GM21737 (cell line): ENCODE measurements at regions not wholly inside any gene's neighbourhood (a gene's known extent, or its start where the extent isn't known, plus 50 kb on each side); places are given as distances from the start of the nearest gene placed in this dataset.

Experiments
- ATAC-seq: cut with Tn5 transposase; IDR thresholded peaks from one replicate; pipeline ENCODE4 v1.9.1; 2021; ENCODE audit warnings: mild to moderate bottlenecking, moderate library complexity; ENCODE audit not compliant: unreplicated experiment

DNA sequence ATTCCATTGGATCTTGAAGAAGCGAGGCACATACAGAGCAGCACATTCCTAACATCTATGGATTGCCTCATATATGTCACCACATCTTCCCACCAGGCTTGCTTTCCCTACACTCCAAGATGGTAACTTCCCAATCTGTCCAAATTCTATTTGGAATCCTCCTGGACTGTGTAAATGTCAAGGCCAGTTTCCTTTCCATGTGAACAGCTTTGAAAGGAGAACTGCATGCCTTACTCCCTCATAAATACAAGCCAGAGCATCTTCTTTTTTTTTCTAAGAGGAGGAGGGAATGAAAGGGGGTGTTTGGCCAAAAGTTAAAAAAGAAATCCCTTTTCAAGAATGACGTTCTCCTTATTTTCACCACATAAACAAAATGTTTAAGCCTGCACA is 103.8 kb upstream of the OSR1 start:
- no peak for ATAC-seq

DNA sequence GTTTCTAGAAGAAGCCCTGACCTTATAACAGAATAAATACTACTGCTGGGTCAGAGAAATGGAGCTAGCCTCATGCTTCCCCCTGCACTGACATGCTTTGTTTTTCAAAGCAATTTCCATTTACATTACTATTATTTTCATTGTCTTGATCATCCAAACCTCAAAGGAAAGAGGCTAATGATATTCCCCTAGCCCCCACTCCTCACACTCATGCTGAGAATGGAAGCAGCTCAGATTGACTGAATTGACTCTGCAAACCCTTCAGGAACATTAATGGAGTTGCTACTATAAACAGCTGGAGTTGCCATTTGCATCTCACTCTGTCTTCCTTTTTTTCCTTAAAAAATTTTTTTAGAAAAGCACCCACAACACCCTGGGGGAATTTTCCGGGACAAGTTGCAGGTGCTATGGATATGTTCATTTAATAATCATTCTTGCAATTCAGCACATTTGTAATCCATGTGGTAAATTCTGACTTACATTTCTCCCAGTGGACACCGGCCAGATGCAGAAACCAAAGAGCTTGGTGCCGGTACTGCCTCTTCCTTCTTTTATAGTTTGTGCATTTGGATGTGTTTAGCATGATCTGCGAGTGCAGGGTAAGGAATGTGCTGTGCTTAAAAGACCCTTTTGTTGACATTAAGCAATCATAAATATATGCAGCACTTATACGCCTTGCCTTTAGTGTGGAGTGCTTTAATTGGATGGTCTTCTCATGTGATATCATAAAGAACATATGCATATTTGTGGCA is 103.3 kb upstream of the OSR1 start:
- no peak for ATAC-seq

GRCh38 chr2:19460761-19461160 is 102.3 kb upstream of the OSR1 start:
- ATAC-seq, result no peak

DNA sequence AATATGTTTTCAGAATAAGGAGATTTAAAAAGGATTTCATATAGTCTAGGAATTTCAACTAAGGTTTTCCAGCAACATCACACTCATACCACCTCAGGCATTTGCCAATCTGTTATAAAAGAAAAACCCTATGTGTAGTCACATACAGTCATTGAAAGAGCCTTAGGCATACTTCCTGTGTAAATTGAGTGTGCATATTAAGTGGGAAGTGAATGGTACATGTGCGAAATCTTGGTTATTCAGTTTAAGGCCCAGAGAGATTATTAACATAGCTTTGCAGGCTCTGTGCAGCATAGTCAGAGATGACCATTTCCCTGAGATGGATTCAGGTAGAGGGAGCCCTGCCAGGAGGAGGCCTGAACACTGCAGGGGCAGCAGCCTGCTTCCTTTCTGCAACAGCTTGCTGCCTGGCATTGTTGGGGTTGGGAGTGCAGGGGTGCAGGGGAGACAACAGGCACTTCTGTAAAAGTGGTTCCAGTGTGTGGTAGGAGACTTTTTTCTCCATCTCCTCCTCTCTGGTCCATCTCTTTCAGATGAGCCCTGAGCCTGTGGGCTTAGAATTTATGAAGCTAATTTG is 100.1 kb upstream of the OSR1 start:
- no peak for ATAC-seq

DNA sequence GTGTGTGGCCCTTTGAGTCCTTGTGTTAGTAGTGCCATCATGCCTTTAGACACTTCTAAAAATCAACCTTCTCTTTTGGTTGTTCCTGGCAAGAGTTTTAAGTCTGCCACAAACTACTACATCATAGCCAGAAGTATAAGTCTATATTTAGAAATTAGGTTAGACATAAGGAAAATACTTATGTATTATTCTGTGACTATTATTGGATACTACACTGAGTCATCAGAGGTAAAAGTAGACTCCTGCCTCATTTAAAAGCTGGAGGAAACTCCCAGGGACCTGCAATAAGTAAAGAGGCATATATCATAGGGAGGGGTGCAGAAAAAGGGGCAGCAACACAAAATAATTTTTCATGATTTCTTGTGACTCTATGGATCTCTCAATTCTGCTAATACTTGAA is 99.4 kb upstream of the OSR1 start:
- ATAC-seq, result no peak

DNA sequence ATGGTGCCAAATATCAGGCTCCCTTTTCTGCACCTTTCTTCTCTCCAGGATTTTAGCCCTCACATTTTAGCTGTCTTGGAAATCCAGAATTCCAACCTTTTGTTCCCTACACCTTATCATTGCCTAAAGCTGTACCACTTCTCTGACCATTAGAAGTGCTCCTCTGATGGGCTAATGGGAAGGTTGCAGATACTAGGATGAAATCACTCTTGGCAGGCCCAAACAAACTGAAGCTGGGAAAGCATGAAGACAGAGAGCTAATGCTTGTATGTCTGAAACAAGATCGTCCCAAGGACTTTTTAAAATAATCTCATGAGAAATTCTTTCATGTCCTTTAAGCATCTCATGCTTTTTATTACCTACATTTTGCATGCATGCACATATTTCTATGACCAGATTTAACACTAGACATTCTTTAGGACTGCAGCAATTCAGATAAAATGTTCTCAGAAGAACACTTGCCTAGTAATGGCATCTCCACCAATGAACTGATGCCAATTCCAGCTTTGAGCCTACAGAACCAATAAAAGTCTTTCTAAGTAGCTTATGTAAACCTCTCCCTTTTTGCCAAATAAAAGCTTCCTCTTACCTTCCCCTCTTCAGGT is 98.4 kb upstream of the OSR1 start:
- no peak for ATAC-seq

- ATAC-seq, result no peak
These were observed 95.7 kb upstream of the OSR1 start for GRCh38 chr2:19454125-19454524.

GRCh38 chr2:19442731-19443130 is 84.3 kb upstream of the OSR1 start:
- no peak for ATAC-seq

GRCh38 chr2:19439081-19439480 is 80.7 kb upstream of the OSR1 start:
- ATAC-seq, result no peak

GRCh38 chr2:19435815-19436214 is 77.4 kb upstream of the OSR1 start:
- no peak for ATAC-seq

DNA sequence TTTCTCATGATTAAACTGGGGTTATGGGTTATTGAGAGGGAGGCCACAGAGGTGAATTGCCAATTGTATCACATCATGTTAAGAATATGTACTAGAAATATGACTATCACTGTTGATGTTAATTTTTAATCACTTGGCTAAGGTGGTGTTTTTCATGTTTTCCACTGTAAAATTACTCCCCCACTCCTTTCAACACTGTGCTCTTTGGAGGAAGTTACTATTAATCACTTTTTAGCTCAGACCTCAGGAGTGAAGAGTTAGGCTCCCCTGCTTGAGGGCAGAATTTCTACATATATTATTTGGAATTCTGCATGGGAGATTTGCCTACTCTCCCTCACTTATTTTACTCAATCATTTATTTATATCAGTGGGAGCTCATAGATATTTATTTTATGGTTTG is 76.0 kb upstream of the OSR1 start:
- no peak for ATAC-seq

GRCh38 chr2:19426941-19427340 is 68.5 kb upstream of the OSR1 start:
- no peak for ATAC-seq

DNA sequence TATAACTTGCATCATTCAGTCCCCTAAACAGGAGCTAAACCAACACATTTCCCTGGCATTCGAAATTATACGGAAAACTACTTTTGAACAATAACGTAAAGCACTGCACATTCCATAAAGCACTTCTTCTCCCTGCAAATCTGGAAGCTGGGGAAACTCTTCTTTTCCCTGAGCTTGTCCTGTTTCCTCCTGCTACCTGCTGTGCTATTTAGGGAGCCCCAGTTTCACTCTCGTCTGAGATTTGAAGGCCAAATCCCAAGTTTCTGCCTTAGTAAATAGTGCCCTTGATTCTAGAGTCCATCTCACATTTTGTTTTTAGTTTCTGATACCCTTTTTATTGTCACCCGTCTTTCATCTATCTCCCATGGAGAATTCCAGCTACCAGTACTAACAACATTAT is 67.7 kb upstream of the OSR1 start:
- ATAC-seq, result no peak

- no peak for ATAC-seq
These were observed 67.0 kb upstream of the OSR1 start for GRCh38 chr2:19425419-19425818.

- no peak for ATAC-seq
These were observed 60.9 kb upstream of the OSR1 start for GRCh38 chr2:19419211-19419880.

GRCh38 chr2:19416784-19417684 is 58.6 kb upstream of the OSR1 start:
- ATAC-seq, result no peak

GRCh38 chr2:19416083-19416482 is 57.7 kb upstream of the OSR1 start:
- ATAC-seq, result no peak

DNA sequence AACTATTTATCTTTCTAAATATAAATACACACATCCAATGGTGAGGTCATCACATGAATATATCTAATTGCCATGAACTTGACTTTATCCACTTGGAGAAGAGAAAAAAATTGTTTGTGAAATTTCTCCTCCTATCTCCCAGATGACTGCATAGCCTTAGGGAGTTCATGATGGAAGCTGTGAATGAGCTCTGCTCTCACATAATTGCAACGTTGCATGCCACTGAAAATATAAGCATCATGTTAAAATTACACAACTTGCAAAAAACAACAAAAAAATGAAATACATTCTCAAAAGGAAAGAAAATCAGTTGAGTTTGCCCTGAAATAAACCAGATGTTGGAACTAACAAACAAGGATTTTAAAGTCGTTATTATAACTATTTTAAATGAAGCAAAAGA is 50.6 kb upstream of the OSR1 start:
- no peak for ATAC-seq

DNA sequence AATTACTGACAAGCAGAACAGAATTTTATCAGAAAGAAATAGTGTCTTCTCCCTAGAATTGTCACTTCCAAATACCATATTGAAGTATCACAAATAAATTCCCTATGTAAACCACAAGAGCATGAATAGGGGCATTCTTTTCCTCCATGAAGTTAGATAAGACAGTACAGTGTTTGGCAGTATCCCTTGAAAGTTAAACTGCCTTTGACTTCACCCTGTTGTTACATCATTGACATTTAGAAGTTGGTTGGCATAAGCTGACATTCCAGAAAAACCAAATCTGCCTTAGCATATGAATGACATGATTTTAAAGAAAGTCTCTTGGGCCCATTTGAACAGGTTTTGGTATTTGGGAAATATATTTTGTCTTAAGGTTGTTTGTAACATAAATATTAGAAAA is 50.2 kb upstream of the OSR1 start:
- no peak for ATAC-seq
